A549 (cell line): ENCODE measurements at regions not wholly inside any gene's neighbourhood (a gene's known extent, or its start where the extent isn't known, plus 50 kb on each side); places are given as distances from the start of the nearest gene placed in this dataset.

Source experiments
- ATAC-seq, 2 experiments: fragments of 200-7000 bp in 1 of 2; fragments of >200 bp in 1 of 2; cut with Nextera tagmentation in 1 of 2; cut with Tn5 transposase in 1 of 2; 3 replicates each; pipeline versions ENCODE4 v1.8.0 to v1.9.1; 2018 to 2020; ENCODE audit warnings: mild to moderate bottlenecking in 1 of 2, moderate library complexity in 1 of 2
- CTCF ChIA-PET: fragments of 300-600 bp; sonication (Branson Sonifier 250); formaldehyde crosslinking; extraction: SDS; loops from one replicate; lab custom pipeline; 2021; ENCODE audit warnings: antibody characterized with exemption, inconsistent platforms; lab: Yijun Ruan, JAX
- POLR2A ChIA-PET: fragments of 350-600 bp; formaldehyde crosslinking; extraction: SDS; loops from one replicate; lab custom pipeline; 2021; ENCODE audit warnings: antibody characterized with exemption, inconsistent platforms; lab: Yijun Ruan, JAX
- DNase-seq, 2 experiments: peaks; one replicate each; pipeline versions ENCODE4 v3.0.0 to v3.0.0-alpha.2; 2011 to 2016; ENCODE audit warnings: low read depth in 1 of 2, low spot score in 1 of 2
- FAIRE-seq: peaks from 2 replicates; lab custom pipeline; 2011; peaks lifted over from hg19 to GRCh38; lab: Jason Lieb, UNC
- H3K27ac ChIP-seq, 2 experiments: fragments of >200 bp; sonication (Bioruptor Twin); formaldehyde crosslinking; 3 replicates each; pipeline ENCODE4 v1.5.1; 2016 to 2017
- H3K4me1 ChIP-seq: fragments of >200 bp; sonication (Bioruptor Twin); formaldehyde crosslinking; 3 replicates; pipeline ENCODE4 v1.6.1; 2016
- H3K4me2 ChIP-seq: fragments of >200 bp; sonication (Bioruptor Twin); formaldehyde crosslinking; 3 replicates; pipeline ENCODE4 v1.6.1; 2016
- H3K4me3 ChIP-seq: fragments of >200 bp; sonication (Bioruptor Twin); formaldehyde crosslinking; 3 replicates; pipeline ENCODE4 v1.5.1; 2016
- H3K9me3 ChIP-seq: fragments of >200 bp; sonication (Bioruptor Twin); formaldehyde crosslinking; 3 replicates; pipeline ENCODE4 v1.6.1; 2016
- BHLHE40 ChIP-seq: IDR thresholded peaks from 2 replicates; pipeline ENCODE4 v1.6.1; 2012; ENCODE audit warnings: low read depth, low read length, inconsistent platforms
- CBX2 ChIP-seq: fragments of 200-600 bp; sonication (generic); IDR thresholded peaks from 2 replicates; pipeline ENCODE4 v1.6.1; 2016; ENCODE audit warnings: low read depth, mild to moderate bottlenecking, borderline replicate concordance
- CEBPB ChIP-seq, 2 experiments: fragments of >200 bp in 1 of 2; sonication (Bioruptor Twin) in 1 of 2; formaldehyde crosslinking in 1 of 2; IDR thresholded peaks; 2 replicates each; pipeline ENCODE4 v1.6.1; 2012 to 2016
- CHD4 ChIP-seq: fragments of 200-600 bp; sonication (generic); IDR thresholded peaks from 2 replicates; pipeline ENCODE4 v1.6.1; 2016; ENCODE audit warnings: antibody characterized with exemption, mild to moderate bottlenecking, borderline replicate concordance
- EHF ChIP-seq: fragments of 250-450 bp; sonication (Bioruptor Pico); IDR thresholded peaks from 2 replicates; pipeline ENCODE4 v1.5.0; 2020; ENCODE audit warnings: mild to moderate bottlenecking
- FOSL2 ChIP-seq, 2 experiments: fragments of 450-650 bp in 1 of 2; fragments of >200 bp in 1 of 2; sonication (Bioruptor Twin) in 1 of 2; formaldehyde crosslinking; IDR thresholded peaks; 2 replicates each; pipeline versions ENCODE4 v1.5.0 to v1.6.1; 2016 to 2020; ENCODE audit warnings: mild to moderate bottlenecking in 1 of 2, moderate library complexity in 1 of 2
- FOXS1 ChIP-seq: fragments of 250-450 bp; sonication (Bioruptor Pico); IDR thresholded peaks from 2 replicates; pipeline ENCODE4 v1.5.0; 2020; ENCODE audit warnings: mild to moderate bottlenecking, moderate library complexity
- GATA3 ChIP-seq: IDR thresholded peaks from 2 replicates; pipeline ENCODE4 v1.6.1; 2012; ENCODE audit warnings: borderline replicate concordance
- HDAC2 ChIP-seq: fragments of 200-600 bp; sonication (generic); IDR thresholded peaks from 2 replicates; pipeline ENCODE4 v1.6.1; 2016
- HOXA7 ChIP-seq: fragments of 250-450 bp; sonication (Bioruptor Pico); IDR thresholded peaks from 2 replicates; pipeline ENCODE4 v1.5.0; 2020; ENCODE audit warnings: mild to moderate bottlenecking, moderate library complexity
- HOXB13 ChIP-seq: fragments of 250-450 bp; sonication (Bioruptor Pico); IDR thresholded peaks from 2 replicates; pipeline ENCODE4 v1.5.0; 2020; ENCODE audit warnings: low read depth, mild to moderate bottlenecking, moderate library complexity
- MAFK ChIP-seq: fragments of 450-650 bp; IDR thresholded peaks from 2 replicates; pipeline ENCODE4 v1.6.1; 2014; ENCODE audit not compliant: partially characterized antibody
- MYC ChIP-seq: IDR thresholded peaks from 2 replicates; pipeline ENCODE4 v1.6.1; 2012; ENCODE audit warnings: mild to moderate bottlenecking, inconsistent platforms, low read length, improper control_type of control experiment, borderline replicate concordance
- NFE2L2 ChIP-seq: fragments of 150-350 bp; conservative IDR thresholded peaks from 2 replicates; pipeline ENCODE4 v1.6.1; 2014; ENCODE audit warnings: low read length
- PHF8 ChIP-seq: fragments of 200-600 bp; sonication (generic); IDR thresholded peaks from 2 replicates; pipeline ENCODE4 v1.6.1; 2016; ENCODE audit warnings: low read depth, mild to moderate bottlenecking, antibody characterized with exemption, moderate library complexity, borderline replicate concordance
- RARB ChIP-seq: fragments of 250-450 bp; sonication (Bioruptor Pico); IDR thresholded peaks from 2 replicates; pipeline ENCODE4 v1.8.0; 2021; ENCODE audit warnings: mild to moderate bottlenecking, moderate library complexity
- RCOR1 ChIP-seq: fragments of 150-350 bp; IDR thresholded peaks from 2 replicates; pipeline ENCODE4 v1.6.1; 2014; ENCODE audit warnings: antibody characterized with exemption, low read length, low read depth
- SMC3 ChIP-seq: fragments of >200 bp; sonication (Bioruptor Twin); formaldehyde crosslinking; IDR thresholded peaks from 3 replicates; pipeline ENCODE4 v1.6.1; 2018; ENCODE audit warnings: inconsistent platforms
- SREBF2 ChIP-seq: fragments of 450-650 bp; IDR thresholded peaks from 2 replicates; pipeline ENCODE4 v1.6.1; 2014; ENCODE audit warnings: mild to moderate bottlenecking, moderate library complexity
- TFCP2L1 ChIP-seq: fragments of 250-450 bp; sonication (Bioruptor Pico); IDR thresholded peaks from 2 replicates; pipeline ENCODE4 v1.5.0; 2021; ENCODE audit warnings: mild to moderate bottlenecking
- TP53 ChIP-seq: fragments of 250-450 bp; sonication (Bioruptor Pico); IDR thresholded peaks from 2 replicates; pipeline ENCODE4 v1.5.0; 2021; ENCODE audit warnings: mild to moderate bottlenecking, moderate library complexity
- ZNF302 ChIP-seq: fragments of 250-450 bp; sonication (Bioruptor Pico); IDR thresholded peaks from 2 replicates; pipeline ENCODE4 v1.9.0; 2021; ENCODE audit warnings: inconsistent platforms, mild to moderate bottlenecking, moderate library complexity
- WGBS: methylation state at CpG from one replicate; pipeline ENCODE4 v1.1.6; 2017; ENCODE audit errors: missing lambda C conversion rate; 5-methylcytosine and 5-hydroxymethylcytosine counted together
- TF ChIP-seq, protein P1 (sequence below): IDR thresholded peaks from 2 replicates; pipeline ENCODE4 v1.6.1; 2012
- TF ChIP-seq, protein P2 (sequence below): fragments of 250-450 bp; sonication (Bioruptor Pico); IDR thresholded peaks from 2 replicates; pipeline ENCODE4 v1.5.0; 2021; ENCODE audit warnings: mild to moderate bottlenecking, moderate library complexity, borderline replicate concordance
- TF ChIP-seq, protein P3 (sequence below): fragments of 450-650 bp; IDR thresholded peaks from 2 replicates; pipeline ENCODE4 v1.6.1; 2014; ENCODE audit warnings: antibody characterized with exemption

DNA sequence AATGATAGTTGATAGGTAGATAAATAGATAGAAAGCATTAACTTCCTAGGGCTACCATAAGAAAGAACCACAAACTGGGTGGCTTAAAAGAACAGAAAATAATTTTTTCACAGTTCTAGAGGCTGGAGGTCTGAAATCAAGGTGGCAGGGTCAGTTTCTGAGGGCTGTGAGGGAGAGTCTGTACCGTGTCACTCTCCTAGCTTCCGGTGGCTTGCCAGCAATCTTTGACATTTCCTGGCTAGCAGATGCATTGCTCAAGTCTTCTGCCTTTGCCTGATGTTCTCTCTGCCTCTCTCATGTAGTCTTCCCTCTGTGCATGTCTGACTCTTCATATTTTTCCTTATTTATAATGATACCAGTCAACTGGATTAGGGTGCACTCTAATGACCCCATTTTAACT, 1132.7 kb downstream of the CDH9 start:
- Histone ChIP-seq H3K4me1 (no peaks in the 10 kb centered on the region), H3K27ac (no peak overlapping the region), H3K4me3 (no peak overlapping the region), H3K4me2 (no peak overlapping the region), H3K9me3 (no peaks in the 10 kb centered on the region; the same call in 2 of the 3 replicates)
- TF ChIP-seq TFCP2L1 (CRISPR knock-in tag) (no peak), EHF (CRISPR knock-in tag) (no peak), FOXS1 (CRISPR knock-in tag) (no peak), RARB (CRISPR knock-in tag) (no peak), CHD4 (no peak), RCOR1 (no peak), CEBPB (IDR thresholded peaks at IDR 0.05) (no peak), FOSL2 (IDR thresholded peaks at IDR 0.05) (no peak), FOSL2 (CRISPR knock-in tag; IDR thresholded peaks at IDR 0.05) (no peak), TP53 (CRISPR knock-in tag) (no peak), PHF8 (no peak), HOXA7 (CRISPR knock-in tag) (no peak), SMC3 (no peak)
- TF ChIP-seq, protein P1, sequence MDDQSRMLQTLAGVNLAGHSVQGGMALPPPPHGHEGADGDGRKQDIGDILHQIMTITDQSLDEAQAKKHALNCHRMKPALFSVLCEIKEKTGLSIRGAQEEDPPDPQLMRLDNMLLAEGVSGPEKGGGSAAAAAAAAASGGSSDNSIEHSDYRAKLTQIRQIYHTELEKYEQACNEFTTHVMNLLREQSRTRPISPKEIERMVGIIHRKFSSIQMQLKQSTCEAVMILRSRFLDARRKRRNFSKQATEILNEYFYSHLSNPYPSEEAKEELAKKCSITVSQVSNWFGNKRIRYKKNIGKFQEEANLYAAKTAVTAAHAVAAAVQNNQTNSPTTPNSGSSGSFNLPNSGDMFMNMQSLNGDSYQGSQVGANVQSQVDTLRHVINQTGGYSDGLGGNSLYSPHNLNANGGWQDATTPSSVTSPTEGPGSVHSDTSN = no peak
- DNase-seq = no peak
- ChIA-PET POLR2A (no interaction called here), CTCF (no interaction called here)
- 13% methylated on average over 2 of the region's 2 CpGs for WGBS
- no peak for FAIRE-seq
- ATAC-seq = no peak

DNA sequence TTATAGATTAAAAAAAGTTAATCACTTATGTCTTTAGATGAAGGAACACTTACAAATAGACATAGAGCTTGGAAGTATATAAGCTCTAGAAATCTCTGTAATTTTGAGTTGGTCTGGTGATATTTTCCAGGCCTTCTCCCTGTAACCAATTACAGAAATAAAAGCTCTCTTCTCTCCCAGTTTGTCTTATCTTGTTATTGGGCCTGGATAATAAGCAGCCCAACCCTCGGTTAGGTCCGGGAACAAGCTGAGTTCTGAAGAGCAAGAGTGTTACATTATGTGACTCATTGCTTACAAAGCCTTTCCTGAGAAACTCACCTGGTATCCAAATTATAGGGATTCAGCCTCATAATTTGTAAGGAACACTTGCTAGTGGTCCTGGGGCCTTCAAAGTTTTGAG, 1146.2 kb downstream of the CDH9 start:
- CTCF ChIA-PET = interaction anchor here (1.4 kb wide), 1 partner anchor 15 kb away, joined by 3 read pairs; no protein-coding TSS in a partner anchor
- Histone ChIP-seq H3K4me1 (no peaks in the 10 kb centered on the region), H3K9me3 (no peaks in the 10 kb centered on the region), H3K4me3 (no peak overlapping the region), H3K4me2 (no peak overlapping the region), H3K27ac (no peak overlapping the region)
- FAIRE-seq (no peak), ATAC-seq (no peak)
- POLR2A ChIA-PET = no interaction called here
- WGBS = 18% methylated on average over 2 of the region's 2 CpGs
- TF ChIP-seq FOSL2 (IDR thresholded peaks at IDR 0.05) = no peak
- no peak for TF ChIP-seq FOSL2 (CRISPR knock-in tag; IDR thresholded peaks at IDR 0.05)
- no peak for TF ChIP-seq HDAC2
- no peak for TF ChIP-seq CBX2
- no peak for TF ChIP-seq SMC3
- TF ChIP-seq SREBF2 = no peak
- TF ChIP-seq BHLHE40 = no peak
- TF ChIP-seq GATA3 = no peak
- no peak for TF ChIP-seq ZNF302 (CRISPR knock-in tag)
- TF ChIP-seq TFCP2L1 (CRISPR knock-in tag) = no peak
- TF ChIP-seq, protein P2, sequence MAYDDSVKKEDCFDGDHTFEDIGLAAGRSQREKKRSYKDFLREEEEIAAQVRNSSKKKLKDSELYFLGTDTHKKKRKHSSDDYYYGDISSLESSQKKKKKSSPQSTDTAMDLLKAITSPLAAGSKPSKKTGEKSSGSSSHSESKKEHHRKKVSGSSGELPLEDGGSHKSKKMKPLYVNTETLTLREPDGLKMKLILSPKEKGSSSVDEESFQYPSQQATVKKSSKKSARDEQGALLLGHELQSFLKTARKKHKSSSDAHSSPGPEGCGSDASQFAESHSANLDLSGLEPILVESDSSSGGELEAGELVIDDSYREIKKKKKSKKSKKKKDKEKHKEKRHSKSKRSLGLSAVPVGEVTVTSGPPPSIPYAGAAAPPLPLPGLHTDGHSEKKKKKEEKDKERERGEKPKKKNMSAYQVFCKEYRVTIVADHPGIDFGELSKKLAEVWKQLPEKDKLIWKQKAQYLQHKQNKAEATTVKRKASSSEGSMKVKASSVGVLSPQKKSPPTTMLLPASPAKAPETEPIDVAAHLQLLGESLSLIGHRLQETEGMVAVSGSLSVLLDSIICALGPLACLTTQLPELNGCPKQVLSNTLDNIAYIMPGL (CRISPR knock-in tag) = no peak
- TF ChIP-seq, protein P1 = no peak
- no peak for TF ChIP-seq MAFK
- TF ChIP-seq NFE2L2 = no peak
- no peak for TF ChIP-seq MYC
- TF ChIP-seq HOXB13 (CRISPR knock-in tag) = no peak
- TF ChIP-seq, protein P3, sequence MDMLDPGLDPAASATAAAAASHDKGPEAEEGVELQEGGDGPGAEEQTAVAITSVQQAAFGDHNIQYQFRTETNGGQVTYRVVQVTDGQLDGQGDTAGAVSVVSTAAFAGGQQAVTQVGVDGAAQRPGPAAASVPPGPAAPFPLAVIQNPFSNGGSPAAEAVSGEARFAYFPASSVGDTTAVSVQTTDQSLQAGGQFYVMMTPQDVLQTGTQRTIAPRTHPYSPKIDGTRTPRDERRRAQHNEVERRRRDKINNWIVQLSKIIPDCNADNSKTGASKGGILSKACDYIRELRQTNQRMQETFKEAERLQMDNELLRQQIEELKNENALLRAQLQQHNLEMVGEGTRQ = no peak
- TF ChIP-seq, all 56 proteins: peak for 0
- no peak for DNase-seq
